ENCODE measurements at regions not wholly inside any gene's neighbourhood (a gene's known extent, or its start where the extent isn't known, plus 50 kb on each side); places are given as distances from the start of the nearest gene placed in this dataset.

GRCh38 chr15:91471468-91471867 lies 371.4 kb downstream of the SV2B start (continued):
- no peak for TF ChIP-seq ATF6 (CRISPR knock-in tag; IDR thresholded peaks at IDR 0.05)
- TF ChIP-seq BRCA1 (IDR thresholded peaks at IDR 0.05): no peak
- no peak for TF ChIP-seq BRCA1 (CRISPR knock-in tag; IDR thresholded peaks at IDR 0.05)
- TF ChIP-seq ZC3H4 (CRISPR knock-in tag; IDR thresholded peaks at IDR 0.05; ENCODE audit: borderline replicate concordance): no peak
- no peak for TF ChIP-seq CSDE1 (IDR thresholded peaks at IDR 0.05)
- TF ChIP-seq, protein P1, sequence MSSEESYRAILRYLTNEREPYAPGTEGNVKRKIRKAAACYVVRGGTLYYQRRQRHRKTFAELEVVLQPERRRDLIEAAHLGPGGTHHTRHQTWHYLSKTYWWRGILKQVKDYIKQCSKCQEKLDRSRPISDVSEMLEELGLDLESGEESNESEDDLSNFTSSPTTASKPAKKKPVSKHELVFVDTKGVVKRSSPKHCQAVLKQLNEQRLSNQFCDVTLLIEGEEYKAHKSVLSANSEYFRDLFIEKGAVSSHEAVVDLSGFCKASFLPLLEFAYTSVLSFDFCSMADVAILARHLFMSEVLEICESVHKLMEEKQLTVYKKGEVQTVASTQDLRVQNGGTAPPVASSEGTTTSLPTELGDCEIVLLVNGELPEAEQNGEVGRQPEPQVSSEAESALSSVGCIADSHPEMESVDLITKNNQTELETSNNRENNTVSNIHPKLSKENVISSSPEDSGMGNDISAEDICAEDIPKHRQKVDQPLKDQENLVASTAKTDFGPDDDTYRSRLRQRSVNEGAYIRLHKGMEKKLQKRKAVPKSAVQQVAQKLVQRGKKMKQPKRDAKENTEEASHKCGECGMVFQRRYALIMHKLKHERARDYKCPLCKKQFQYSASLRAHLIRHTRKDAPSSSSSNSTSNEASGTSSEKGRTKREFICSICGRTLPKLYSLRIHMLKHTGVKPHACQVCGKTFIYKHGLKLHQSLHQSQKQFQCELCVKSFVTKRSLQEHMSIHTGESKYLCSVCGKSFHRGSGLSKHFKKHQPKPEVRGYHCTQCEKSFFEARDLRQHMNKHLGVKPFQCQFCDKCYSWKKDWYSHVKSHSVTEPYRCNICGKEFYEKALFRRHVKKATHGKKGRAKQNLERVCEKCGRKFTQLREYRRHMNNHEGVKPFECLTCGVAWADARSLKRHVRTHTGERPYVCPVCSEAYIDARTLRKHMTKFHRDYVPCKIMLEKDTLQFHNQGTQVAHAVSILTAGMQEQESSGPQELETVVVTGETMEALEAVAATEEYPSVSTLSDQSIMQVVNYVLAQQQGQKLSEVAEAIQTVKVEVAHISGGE (CRISPR knock-in tag; IDR thresholded peaks at IDR 0.05): 0 out of 6 replicates have a peak, but pooled peaks of 1 of the 3 experiments have one; percentile 6
- TF ChIP-seq ZNF408 (CRISPR knock-in tag; IDR thresholded peaks at IDR 0.05; ENCODE audit: low read depth): no peak
- TF ChIP-seq, protein P2, sequence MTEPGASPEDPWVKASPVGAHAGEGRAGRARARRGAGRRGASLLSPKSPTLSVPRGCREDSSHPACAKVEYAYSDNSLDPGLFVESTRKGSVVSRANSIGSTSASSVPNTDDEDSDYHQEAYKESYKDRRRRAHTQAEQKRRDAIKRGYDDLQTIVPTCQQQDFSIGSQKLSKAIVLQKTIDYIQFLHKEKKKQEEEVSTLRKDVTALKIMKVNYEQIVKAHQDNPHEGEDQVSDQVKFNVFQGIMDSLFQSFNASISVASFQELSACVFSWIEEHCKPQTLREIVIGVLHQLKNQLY (CRISPR knock-in tag; conservative IDR thresholded peaks at IDR 0.05): no peak
- no peak; the same call in 1 of the 2 replicates for TF ChIP-seq STAT5A (IDR thresholded peaks at IDR 0.05; ENCODE audit: borderline replicate concordance, low read length)
- no peak for TF ChIP-seq PHF8 (IDR thresholded peaks at IDR 0.05; ENCODE audit: borderline replicate concordance, low read length)
- TF ChIP-seq PHB (CRISPR knock-in tag; IDR thresholded peaks at IDR 0.05): no peak
- peak; percentile 89 for TF ChIP-seq NFIC (IDR thresholded peaks at IDR 0.05)
- TF ChIP-seq ZSCAN32 (CRISPR knock-in tag; IDR thresholded peaks at IDR 0.05): no peak
- no peak for TF ChIP-seq ZNF764 (CRISPR knock-in tag; IDR thresholded peaks at IDR 0.05; ENCODE audit: low read depth)
- peak; percentile 58; the same call in 1 of the 2 replicates for TF ChIP-seq MYBL2 (IDR thresholded peaks at IDR 0.05; ENCODE audit: low read depth)
- no peak for TF ChIP-seq MYBL2 (CRISPR knock-in tag; IDR thresholded peaks at IDR 0.05; ENCODE audit: borderline replicate concordance)
- peak; percentile 52; the same call in 1 of the 2 replicates for TF ChIP-seq BACH1 (tag; IDR thresholded peaks at IDR 0.05)
- TF ChIP-seq PRMT5 (CRISPR knock-in tag; IDR thresholded peaks at IDR 0.05): no peak
- no peak for TF ChIP-seq RFX7 (CRISPR knock-in tag; IDR thresholded peaks at IDR 0.05)
- no peak for TF ChIP-seq SMAD1 (IDR thresholded peaks at IDR 0.05; ENCODE audit: low read depth, low read length, partially characterized antibody)
- TF ChIP-seq, protein P3, sequence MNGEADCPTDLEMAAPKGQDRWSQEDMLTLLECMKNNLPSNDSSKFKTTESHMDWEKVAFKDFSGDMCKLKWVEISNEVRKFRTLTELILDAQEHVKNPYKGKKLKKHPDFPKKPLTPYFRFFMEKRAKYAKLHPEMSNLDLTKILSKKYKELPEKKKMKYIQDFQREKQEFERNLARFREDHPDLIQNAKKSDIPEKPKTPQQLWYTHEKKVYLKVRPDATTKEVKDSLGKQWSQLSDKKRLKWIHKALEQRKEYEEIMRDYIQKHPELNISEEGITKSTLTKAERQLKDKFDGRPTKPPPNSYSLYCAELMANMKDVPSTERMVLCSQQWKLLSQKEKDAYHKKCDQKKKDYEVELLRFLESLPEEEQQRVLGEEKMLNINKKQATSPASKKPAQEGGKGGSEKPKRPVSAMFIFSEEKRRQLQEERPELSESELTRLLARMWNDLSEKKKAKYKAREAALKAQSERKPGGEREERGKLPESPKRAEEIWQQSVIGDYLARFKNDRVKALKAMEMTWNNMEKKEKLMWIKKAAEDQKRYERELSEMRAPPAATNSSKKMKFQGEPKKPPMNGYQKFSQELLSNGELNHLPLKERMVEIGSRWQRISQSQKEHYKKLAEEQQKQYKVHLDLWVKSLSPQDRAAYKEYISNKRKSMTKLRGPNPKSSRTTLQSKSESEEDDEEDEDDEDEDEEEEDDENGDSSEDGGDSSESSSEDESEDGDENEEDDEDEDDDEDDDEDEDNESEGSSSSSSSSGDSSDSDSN (IDR thresholded peaks at IDR 0.05; ENCODE audit: borderline replicate concordance in 1 of 2, low read depth in 2 of 2, low read length in 2 of 2): no peak
